HUDEP-2 (cell line): ENCODE measurements at regions not wholly inside any gene's neighbourhood (a gene's known extent, or its start where the extent isn't known, plus 50 kb on each side); places are given as distances from the start of the nearest gene placed in this dataset.

Experiments used
- DNase-seq, 76 experiments: peaks; one replicate each; lab custom pipeline; 2025; ENCODE audit not compliant: unreplicated experiment in 76 of 76; lab: John Stamatoyannopoulos, UW

DNA sequence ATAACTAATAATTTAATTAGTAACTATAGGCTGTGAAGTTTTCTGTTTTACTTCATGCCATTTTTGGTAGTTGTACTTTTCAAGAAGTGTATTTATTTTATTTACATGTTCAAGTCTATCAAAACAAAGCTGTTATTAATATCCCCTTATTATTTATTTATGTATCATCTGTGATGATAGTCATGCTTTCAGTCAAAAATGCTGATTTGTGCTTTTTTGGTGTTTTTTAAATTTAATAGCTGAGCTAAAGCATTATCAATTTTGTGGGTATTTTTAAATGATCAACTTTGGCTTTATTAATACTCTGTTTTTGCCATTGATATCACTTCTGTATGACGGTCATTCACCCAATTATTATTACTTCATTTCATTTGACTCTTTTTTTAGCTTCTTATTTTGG, 1229.2 kb upstream of the CADM2 start:
- DNase-seq = no peak

GRCh38 chr3:83734656-83735055, 1224.1 kb upstream of the CADM2 start:
- DNase-seq = no peak

DNA sequence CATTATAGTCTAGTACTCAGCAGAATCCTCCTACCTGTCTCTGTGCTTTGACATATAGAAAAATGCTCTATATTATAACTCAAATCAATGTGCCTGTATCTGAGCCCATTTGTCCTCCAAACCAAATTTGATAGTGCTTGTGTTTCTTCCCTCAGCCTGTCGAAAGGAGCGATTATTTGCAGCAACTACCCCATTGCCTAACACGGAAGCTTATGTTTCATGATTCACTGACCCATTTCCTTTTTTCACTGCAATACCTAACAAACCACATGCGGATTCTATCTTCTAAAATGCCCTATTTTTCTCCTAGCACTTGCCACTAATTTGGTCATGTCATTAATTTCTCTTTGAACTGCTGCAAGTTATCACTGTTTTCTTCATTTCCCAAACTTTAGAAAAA, 1220.6 kb upstream of the CADM2 start:
- no peak for DNase-seq

- DNase-seq = no peak
These were observed 1218.3 kb upstream of the CADM2 start for GRCh38 chr3:83740504-83740903.

DNA sequence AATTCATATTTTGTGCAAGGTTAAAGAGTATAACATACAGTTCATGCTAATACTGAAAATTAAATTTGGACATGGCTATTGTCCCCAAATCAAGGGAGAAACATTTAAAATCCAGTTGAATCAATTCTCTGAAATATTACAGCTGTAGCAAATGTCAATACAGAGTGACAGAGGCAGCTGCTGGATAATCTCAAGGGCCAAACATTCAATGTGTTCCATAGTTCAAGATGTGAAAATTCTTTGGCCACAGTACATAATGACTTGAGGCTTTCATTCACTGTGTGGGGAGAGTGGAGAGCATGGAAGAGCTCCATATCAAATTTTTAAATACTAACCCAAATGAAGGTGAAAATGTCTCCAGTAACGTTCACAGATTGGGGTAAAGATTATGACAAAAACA, 1192.8 kb upstream of the CADM2 start:
- no peak for DNase-seq

DNA sequence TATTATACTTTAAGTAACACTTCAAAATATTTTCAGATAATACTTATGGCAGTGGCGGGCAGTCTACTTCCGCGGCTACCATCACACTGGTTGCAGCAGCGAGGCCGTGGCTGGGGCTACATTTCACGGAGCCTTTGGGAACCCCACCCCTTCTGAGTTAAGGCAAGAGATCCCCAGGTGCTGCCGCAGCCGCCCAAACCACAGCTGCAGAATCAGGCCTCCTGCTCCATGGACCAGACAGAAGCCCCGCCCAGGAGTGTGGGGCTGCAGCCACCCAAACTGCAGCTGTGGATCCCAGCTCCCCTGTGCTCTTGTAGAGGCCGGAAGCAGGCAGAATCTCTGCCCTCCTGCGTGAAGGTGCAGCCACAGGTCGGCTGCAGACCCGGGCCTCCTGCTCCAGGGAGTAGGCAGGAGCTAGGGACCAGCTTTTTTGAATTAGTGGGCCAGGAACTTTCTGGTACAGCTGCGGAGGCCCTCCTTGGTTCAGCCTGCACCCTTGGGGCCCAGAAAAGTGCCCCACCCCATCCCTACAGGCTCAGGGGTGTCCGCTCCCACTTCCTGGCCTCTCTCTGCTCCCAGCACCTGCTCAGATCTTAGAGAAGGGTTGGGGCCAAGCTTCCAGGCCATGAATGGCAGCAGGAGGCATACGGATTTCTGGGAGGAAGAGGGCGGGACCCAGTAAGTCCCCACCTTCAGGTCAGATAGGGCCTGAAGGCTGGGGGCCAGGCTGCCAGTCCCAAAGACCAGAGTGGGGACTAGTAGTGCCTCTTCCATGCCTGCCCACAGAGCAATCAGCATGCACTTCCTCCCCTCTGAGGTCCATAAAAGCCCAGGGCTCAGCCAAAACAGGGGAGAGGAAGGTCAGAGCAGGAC, 1188.8 kb upstream of the CADM2 start:
- no peak for DNase-seq

- DNase-seq = no peak
These were observed 1188.0 kb upstream of the CADM2 start for GRCh38 chr3:83770664-83771402.

GRCh38 chr3:83802801-83803200, 1156.0 kb upstream of the CADM2 start:
- DNase-seq = no peak

GRCh38 chr3:83807511-83807910, 1151.3 kb upstream of the CADM2 start:
- no peak for DNase-seq

GRCh38 chr3:83813176-83813575, 1145.6 kb upstream of the CADM2 start:
- DNase-seq = no peak

GRCh38 chr3:83816653-83817052, 1142.1 kb upstream of the CADM2 start:
- DNase-seq = no peak

- DNase-seq = no peak
These were observed 1137.3 kb upstream of the CADM2 start for GRCh38 chr3:83821506-83821905.

DNA sequence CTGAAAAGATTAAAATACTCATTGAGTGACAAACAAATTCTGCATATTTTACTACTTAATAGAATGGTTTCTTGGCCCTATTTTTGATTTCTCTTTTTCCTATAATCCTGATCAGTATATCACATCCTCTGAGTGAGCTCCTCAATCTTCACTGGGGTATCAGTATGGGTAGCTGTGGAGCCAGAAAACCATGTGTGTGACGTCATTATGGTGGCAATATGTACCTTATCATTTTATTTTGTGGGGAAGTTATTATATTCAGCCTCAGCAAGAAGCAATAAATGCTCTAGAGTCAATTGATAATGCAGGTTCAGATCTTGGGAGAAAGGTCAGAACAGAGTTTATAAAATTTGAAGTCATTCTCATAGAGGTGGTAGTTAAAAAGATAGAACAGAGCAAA, 1135.7 kb upstream of the CADM2 start:
- no peak for DNase-seq

DNA sequence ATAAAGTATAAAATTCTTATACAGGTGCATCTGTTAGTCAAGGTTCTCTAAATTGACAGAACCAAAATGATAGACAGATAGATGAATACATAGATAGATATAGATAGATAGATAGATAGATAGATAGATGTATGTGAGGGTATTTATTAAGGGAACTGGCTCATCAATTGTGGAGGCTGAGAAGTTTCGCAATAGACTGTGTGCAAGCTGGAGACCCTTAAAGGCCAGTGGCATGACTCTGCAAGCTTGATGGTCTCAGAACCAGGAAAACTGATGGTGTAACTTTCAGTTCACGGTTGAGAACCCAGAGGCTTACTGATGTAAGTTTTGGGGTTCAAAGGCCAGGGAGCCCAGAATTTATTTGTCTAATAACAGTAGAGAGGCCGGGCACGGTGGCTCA, 1123.7 kb upstream of the CADM2 start:
- DNase-seq = no peak

DNA sequence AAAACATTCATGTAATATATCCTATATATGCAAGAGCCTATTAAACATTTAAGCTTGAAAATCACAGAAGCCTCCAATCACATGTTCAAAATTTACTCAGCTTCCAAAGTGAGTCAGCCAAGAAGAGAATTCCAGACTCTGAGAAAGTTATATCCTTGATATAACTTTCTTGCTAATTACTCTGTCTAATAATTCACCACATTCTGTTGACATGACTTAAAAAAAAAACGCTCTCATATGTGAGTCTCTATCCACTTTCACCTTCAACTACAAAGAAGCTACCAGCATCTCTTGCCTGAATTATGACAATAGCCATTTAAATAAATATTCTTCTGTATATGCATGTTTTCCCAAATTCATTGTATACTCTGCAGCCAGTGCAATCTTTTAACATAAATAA, 1116.3 kb upstream of the CADM2 start:
- no peak for DNase-seq

GRCh38 chr3:83843716-83844115, 1115.1 kb upstream of the CADM2 start:
- no peak for DNase-seq

GRCh38 chr3:83849106-83849730, 1109.6 kb upstream of the CADM2 start:
- DNase-seq = no peak

DNA sequence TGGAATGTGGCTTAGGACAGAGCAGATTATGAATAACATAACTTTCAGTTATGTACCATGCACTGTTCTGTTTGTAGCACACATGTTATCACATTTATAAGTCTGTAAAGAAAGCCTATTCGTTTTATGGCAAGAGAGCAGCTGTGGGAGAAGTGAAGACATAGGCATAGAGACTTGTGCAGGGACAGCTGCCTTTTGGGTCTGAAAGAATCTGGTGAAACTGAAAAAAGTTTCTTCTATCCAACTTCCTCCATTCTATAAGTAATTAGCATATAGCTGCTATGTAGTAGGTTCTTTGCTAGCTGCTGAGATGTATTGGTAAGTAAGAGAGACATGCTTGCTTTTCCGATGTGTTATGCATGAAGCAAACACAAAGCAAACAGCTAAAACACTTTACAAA, 1095.4 kb upstream of the CADM2 start:
- DNase-seq = no peak

GRCh38 chr3:83868909-83869567, 1089.8 kb upstream of the CADM2 start:
- no peak for DNase-seq

- no peak for DNase-seq
These were observed 1085.2 kb upstream of the CADM2 start for GRCh38 chr3:83873550-83873949.

DNA sequence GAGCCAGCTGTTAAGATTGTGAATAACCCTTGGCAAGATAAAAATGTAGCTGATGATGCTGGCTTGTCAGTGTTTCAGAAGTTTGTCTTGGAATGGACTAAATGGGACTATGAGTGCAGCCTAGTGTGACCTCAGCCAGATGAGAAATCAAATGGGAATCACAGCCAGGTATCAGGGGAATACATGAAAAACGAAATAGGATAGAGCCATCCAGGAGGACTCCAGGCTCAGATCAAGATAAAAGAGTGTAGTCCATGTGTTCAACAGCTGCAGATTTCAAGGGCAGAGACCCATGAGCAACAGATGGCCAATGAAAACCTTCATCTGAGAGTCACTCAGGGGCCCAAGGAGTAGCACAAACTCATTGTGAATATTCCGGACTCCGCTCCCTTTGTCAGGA, 1080.9 kb upstream of the CADM2 start:
- no peak for DNase-seq
